Breast epithelium (tissue), 3 donors: ENCODE measurements at regions not wholly inside any gene's neighbourhood (a gene's known extent, or its start where the extent isn't known, plus 50 kb on each side); places are given as distances from the start of the nearest gene placed in this dataset.

Experiments used
- CTCF ChIP-seq, 3 donors: fragments of 450-650 bp; IDR thresholded peaks; one replicate each; pipeline ENCODE4 v1.5.1; 2016 to 2017; ENCODE audit warnings: antibody characterized with exemption in 3 of 3, mild to moderate bottlenecking in 3 of 3, moderate library complexity in 3 of 3
- POLR2A ChIP-seq: fragments of 450-650 bp; IDR thresholded peaks from one replicate; pipeline ENCODE4 v1.6.1; 2016; ENCODE audit warnings: antibody characterized with exemption, mild to moderate bottlenecking, moderate library complexity

- TF ChIP-seq CTCF (IDR thresholded peaks at IDR 0.05) (no peak), POLR2A (no peak)
Observed at GRCh38 chr10:6995831-6996230, 415.0 kb downstream of the SFMBT2 start.
